HPDE6-E6E7 (cell line): ENCODE measurements at regions not wholly inside any gene's neighbourhood (a gene's known extent, or its start where the extent isn't known, plus 50 kb on each side); places are given as distances from the start of the nearest gene placed in this dataset.

Experiments used
- DNase-seq: peaks from one replicate; pipeline ENCODE4 v3.0.0; 2011; ENCODE audit warnings: missing footprints; ENCODE audit errors: extremely low spot score

DNA sequence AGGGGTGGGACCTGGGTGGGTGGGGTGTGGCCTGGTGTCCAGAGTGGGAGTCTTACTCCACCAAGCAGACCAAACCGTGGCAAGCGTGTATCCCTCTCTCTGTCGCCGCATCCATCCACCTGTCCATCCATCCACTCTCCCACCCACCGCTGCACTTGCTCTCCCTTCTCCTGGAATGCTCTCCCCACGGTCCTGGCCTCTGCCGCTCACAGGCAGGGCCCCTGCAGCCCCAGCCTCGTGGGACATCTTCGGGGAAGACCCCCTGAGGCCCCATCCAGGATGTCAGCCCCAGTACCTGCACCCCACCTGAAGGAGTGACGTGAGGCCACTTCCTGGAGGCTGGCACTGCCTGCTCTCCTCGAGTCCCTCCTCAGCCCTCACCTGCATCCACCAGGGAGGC lies 189.5 kb upstream of the GSE1 start:
- DNase-seq = no peak

DNA sequence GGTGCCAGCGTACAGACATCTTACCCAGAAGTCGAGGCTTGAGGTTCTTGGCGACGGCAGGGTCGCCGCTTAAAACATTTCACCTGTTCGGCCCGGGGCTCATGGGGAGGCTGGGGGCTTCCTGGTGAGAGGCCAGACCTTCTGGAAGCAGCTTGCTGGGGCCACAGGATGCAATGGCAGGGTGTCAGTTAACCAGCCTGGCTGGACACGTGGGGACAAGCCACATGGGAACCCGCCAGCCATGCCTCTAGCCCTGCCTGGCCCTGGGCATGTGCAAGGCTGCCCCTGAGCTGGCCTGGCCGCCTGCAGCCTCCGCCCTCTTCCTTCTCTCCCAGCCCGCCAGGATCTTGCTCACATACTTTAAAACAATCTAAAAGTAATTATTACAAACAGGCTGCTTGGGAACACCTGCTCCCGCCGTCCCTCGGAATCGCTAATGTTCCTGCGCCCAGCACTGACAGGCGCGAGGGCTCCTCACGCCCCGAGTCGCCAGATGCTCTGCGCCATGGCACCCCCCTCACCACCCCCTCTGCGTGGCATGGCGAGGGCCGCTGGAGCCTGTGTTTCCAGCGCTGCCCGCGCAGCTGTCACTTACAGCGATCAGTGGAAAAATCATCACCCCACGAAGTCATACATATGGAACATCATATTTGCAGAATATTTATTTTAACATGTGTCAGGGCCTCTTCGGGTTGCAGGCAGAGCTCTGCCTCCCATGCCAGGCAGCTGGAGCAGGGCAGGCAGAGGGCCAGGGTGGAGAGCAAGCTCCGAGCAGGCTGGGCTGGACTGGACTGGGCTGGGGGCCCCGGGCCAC lies 188.7 kb upstream of the GSE1 start:
- DNase-seq = no peak

DNA sequence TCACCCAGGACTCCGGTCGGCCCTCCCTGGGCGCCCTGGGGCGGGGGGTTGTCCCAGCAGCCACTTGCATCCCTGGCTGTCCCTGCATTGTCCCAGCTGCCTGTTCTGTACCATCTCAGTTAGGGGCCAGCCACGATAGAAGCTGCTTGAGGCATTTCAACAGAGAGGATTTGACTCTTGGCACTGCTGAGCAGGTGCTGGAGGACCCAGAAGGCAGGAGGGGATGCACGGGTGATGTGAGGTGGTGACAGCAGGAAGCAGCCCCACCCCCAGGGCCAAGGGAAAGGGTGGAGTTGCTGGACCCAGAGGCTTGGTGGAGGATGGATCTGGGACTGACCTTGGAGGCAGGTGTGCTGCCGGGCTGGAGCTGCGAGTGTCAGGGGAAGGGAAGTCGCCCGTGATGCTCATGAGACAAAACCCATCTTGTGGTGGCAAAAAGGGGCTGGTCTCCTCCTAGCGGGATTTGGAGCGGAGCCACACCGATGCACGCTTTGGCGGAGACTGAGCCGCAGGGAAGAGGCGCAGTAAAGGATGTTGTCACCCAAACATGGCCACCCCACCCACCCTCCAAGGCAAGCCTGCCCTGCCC lies 188.0 kb upstream of the GSE1 start:
- DNase-seq = no peak

DNA sequence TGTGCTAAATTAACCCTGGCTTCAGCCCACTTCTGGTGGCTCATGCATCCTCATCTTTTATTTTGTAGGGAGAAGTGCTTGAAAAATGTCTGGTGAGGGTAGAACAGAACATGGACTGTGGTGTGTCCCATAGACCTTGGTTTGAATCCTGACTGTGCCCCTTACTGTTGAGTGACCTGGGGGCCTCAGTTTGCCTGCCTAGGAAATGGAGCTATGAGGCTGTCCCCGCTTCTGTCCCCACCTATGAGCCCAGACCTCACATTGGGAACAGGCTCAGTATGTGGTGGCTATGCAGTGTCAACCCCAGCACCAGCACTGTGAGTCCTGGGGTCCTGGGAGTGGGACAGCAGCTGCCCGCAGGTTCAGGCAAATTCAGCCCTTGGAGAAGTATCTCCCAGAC lies 186.3 kb upstream of the GSE1 start:
- no peak for DNase-seq

DNA sequence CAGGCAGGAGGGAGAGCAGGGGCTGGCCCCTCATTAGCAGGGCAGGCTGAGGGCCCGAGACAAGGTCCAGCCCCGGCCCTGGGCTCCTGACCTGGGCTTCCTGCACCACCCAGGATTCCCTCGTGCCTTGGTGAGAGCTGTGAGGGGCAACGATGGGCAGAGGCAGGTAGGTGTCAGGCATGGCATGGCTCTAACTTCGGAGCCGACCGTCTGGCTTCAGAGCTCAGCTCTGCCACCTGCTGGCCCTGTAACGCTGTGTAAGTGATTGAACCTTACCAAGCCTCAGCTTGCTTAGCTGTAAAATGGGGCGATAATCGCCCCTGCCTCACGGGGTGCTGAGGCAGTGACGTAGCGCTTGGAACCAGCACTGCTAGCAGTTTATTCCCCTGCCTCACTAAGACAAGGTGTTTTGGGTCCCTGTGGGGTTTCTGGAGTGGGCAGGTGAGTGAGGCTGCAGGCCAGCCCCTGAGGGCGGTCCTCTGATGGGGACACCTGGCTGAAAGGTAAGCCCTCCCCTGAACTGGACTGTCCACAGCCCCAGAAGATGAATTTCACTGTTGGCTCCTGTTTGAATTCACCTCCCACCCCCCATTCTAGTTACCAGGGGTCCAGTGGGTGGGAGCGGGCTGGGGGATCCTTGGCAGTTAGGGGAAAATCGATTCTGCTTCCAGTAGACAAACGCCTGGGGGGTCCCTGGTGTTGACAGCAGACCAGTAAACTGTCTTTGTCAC lies 184.8 kb upstream of the GSE1 start:
- DNase-seq = no peak

DNA sequence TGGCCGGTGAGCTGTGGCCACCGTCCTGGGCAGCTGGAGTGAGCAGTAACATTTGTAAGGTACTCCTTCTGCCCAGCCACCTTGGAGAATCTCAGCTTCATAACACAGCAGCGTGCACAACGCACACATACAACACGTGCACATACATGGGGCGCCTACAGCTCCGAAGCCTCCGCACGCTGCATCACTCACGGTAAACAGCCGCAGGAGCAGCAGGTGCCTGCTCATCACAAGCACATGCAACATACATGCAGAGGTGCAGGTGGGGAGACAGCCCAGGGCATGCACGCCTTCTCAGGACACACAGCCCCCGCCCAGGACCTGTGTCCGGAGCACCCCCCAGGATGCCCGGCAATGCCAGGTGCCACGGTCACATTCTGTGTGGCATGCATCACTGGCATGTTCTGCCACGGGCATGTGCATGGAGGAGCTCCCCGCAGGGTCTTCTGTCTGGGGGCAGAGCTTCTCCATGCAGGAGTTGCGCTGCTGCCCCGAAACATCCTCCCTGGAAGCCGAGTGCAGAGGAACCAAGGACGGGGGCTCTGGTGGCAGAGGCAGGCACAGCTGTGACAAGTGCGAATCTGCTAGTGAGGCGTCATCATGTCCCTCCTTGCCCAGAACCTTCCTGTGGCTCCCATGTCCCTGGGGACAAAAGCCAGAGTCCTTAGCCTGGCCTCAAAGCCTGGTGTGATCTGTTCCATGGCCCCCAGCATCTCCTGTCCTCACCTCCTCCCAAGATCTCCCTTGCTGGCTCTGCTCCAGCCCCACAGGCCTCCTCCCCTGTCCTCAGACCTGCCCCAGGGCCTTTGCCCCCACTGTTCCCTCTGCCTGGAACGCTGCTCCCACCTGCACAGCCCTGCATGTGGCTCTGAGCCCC lies 184.0 kb upstream of the GSE1 start:
- DNase-seq = no peak

DNA sequence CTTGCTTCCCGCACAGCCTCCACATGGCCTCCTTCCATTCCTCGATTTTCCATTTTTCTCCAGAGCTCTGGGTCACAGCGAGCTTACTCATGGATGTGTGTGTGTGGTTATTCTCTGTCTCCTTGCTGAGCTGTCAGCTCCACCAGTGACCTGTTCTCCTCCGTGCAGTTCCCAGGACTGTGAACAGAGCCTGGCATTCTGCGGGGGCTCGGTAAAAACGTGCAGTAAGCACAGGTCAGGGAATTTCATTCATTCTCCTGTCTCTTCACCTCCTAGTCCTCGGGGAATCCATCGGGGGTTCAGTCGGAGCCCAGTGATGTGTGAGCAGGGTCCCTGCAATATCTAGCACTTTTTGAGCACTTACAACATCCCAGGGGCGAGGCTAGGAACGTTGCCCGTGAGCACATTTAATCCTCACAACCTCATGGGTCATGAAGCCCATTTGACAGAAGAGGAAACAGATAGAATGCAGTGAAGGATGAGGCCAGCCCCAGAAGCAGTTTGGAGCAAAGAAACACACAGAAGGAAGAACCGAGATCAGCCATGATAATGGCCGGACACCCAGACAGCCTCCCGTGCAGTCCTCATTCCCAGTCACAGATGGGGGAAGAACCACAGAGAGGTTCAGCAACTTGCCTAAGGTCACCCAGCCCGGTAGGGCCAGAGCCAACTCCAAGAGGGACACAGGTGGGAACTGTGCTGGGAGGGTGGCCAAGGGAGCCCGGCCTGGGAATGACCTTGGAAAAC lies 183.2 kb upstream of the GSE1 start:
- no peak for DNase-seq

DNA sequence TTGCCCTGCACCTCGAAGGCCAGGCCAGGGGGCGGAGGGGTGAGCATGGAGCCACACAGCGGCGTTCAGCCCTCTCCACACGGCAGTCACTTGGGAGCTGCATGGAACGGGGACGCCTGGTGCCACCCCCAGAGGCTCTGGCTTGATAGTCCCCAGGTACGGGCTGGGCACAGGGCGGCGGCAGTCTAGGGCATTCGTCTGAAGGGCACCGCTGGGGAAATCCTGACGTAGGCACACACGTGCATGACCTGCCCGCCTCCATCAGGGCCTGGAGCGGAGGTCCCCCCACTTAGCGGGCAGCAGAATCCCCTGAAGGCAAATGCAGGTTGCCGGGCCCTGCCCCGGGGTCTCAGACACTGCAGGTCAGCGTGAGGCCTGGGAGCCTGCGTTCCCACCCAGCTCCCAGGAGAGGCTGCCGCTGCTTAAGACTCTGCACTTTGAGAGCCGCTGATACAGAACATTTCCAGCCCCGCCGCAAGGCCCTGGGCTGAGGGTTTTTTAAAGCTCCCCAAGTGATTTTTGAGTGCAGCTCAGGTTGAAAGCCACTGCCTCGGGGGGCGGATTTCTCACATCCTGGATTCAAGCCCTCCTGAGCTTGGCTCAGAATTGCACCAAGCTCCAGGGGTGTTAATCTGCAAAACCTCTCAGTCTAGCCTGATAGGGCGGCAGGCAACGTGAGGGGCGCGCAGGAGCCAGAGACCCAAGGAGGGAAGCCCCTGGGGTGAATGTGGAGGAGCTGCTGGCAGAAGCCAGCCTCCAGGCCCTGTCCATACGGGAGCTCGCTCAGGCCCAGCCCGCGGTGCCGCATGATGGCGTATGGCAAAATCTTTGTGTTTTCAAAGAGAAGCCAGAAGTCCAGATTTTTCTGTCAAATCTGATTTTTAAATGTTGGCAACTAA lies 182.3 kb upstream of the GSE1 start:
- no peak for DNase-seq

DNA sequence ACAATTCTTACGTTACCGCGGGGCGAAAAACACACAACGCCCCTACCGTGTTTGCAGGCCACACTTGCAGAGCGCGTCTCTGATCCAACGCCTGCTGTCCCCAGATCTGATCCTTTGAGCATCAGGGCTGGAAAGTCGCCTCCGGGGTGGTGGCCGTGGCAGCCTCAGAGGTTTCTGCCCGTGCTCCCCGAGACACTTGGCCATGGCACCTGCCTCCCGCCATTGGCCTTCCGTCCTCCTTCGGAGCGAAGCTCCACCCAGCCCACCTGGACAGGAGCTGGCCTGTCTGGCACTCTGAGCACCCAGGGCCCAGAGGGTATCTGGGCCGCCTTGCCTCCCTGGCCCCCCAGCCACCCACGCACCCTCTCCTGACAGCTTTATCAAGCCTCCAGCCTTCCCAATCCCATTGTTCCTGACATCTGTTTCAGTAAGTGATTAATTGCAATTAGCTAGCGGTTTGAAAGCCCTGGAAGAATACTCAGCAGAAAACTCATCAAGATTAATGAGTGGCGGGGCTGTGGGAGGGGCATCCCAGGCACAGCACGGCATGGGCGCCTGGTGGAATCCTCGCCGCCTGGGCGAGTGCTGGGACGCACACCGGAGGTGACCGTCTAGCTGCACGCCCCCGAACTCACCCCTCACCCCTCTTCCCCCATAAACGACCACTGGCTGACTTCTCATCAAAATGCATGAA lies 181.5 kb upstream of the GSE1 start:
- DNase-seq = no peak

DNA sequence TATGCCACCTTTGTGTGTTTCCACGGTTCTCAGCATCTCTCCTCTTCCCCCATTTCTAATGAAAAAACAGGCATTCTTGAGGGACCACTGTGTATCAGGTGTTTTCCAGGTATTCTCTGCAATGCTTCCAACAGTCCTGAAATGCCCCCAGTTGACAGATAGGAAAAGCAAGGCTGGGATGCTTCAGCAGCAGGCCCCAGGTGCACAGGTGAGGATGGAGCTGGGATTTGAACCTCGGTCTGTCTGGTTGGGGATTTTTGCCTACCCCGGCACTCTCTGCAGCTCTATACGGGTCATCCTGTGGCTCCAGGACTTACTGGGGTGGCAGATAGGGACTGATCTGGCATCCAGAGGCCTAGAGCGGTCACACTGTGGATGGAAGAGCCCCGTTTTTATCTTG lies 180.5 kb upstream of the GSE1 start:
- DNase-seq = no peak

DNA sequence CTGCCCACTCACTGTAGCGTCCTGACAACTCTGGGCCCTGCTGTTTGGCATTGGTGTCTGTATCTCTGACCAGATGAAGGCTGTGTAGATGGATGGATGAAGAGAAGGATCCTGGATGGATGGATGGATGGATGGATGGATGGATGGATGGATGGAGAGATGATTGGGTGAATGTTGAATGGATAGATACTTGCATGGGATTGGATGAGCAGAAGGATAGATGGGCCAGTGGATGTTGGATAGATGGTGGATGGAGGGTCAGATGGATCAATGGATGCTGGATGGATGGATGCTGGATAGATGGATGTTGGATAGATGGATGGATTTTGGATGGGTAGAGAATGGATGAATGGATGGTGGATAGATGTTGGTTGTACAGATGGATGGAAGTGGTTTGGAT lies 179.6 kb upstream of the GSE1 start:
- no peak for DNase-seq

DNA sequence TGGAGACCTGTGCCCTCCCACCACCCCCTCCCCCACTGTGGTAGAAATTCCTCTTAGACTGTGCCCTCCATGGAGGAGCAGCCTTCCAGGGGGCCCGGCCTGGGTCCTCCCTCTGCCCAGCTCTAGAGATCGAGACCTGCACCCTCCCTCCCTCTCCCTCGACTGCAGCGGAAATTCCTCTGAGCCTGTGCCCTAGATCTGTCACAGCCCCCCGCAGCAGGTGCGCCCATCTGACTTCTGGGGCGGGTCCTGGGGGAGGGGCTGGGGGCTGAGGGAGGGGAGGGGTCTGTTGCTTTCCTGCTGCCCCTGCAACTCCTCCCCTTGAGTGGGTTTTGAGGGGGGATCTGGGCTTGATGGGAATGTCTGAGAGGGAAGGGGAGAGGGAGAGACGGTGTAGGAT lies 177.8 kb upstream of the GSE1 start:
- DNase-seq = no peak

DNA sequence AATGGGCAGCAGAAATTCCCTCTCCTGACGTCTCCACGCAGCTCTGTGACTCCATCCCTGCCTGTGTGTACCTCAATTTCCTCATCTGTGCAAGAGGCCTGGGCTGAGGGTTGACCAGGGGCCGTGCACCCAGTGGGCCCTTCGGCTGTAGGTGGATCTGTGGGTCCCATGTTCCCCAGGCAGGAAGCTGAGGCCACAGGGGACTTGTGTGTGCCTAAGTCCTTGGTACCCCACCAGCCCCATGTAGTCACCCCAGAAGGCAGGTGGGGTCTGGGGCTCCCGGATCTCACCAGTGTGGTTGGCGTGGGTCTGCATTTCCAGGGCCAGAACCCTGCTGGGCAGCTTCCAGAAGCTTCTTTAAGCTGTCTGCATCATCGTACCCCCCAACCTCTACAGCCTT lies 177.4 kb upstream of the GSE1 start:
- no peak for DNase-seq

DNA sequence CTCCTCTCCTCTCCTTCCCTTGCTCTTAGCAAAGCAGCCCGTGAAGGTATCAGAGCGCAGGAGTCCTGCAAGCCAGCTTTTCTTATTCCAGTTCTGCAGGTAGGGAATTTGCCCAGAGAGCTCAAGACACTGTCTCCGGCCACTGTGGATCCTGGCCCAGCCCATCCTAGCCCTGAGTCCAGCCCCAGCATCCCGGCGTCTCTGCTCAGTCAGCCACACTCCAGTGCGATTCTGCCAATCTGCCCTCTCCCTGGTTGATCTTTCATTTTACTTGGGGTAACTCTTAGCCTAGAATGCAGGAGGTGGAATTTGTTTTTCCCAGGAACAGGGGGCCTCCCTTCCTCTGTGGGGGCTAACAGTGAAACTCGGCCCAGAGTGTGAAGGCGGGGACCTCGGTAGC lies 176.9 kb upstream of the GSE1 start:
- no peak for DNase-seq

DNA sequence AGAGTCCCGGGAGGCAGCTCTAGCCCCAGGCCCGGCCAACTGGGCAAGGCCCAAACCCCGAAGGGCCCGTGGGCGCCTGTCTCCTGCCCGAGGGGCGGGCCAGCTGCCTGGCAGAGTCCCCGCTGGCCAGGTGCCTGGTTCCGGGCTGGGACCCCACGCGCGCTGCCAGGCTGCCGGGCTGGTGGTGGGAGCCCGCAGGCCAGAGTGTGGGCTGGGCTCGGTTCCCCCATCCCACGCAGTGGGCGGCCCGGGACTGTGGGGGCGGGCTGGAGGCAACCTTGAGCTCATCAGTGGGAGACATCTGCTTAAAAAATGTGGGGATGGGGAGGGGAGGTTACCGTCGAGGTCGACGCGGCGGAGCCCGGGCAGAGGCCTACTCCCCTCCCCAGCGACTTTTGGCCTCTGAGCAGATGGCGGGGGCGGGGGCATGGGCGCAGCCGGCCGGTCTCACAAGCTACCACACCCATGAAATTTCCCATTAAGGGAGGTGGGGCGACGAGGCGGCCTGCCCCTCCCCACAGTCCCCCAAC lies 176.4 kb upstream of the GSE1 start:
- DNase-seq = no peak

DNA sequence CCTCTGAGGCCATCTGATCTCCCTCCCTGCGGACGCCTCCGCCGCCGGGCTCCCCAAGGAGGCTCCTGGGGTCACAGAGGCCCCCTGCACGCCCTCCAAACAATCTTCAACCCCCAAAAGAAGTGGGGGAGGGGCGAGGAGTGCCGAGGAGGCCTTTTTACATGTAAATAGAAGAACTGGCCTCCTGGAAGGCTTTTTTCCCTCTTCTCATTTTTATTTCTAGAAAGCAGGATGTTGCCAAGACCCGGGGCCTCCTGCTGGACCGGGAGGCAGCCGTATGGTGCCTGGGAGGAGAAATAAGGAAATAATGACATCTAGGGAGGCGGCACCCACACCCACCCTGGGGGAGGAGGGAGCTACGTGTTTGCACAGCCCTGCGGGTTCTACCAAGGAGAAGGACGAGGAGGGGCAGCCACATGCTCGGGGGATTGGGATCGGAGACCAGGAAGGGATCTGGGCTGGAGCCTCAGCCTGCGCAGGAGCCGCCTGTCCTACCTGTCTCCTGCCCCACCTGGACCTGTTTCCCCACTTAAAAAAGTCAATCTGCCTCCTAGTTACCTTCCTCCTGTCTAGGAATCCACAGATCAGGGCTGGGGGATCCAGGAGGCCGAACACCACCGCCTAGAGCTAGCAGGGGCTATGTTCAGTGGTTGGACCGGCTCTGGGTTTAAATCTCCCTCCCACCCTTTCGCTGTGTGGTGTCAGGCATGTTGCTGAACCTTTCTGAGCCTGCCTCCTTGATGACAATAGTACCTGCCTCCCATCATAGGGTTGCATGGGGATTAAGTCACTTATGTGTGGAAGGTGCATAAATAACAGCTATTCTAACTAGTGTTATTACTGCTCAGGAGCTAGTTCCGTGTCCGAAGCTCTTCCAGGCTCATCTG lies 175.7 kb upstream of the GSE1 start:
- no peak for DNase-seq

DNA sequence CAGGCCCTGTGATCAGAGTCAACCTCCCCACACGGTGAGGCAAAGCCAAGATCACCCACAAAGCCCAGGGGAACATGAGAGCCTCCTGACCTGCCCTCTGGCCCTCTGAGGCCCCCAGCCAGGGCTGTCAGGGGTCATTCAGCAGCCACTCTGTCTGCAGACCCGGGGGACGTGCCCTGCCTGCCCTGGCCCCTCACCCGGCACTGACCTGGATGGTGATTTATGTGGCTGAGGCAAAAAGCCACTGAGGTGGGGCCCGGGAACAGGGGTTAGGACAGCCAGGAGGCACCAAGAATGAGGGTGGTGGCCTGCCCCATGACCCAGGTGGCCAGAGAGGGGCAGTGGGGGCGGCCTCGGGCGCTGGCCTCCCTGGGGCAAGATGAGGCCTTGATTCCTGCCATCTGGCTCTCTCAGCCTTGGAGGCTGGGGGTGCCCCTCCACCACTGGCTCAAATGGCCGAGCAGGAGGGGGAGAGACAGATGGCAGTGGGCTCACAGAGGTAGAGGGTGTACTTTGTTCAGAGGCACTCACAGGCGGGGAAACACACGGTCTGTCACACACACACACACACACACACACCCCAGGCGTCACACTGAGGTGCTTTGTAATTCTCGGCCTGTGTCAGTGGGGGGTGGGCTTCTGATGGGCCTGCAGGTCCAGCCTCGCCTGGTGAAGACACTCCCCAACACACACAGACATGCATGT lies 174.0 kb upstream of the GSE1 start:
- DNase-seq = no peak

DNA sequence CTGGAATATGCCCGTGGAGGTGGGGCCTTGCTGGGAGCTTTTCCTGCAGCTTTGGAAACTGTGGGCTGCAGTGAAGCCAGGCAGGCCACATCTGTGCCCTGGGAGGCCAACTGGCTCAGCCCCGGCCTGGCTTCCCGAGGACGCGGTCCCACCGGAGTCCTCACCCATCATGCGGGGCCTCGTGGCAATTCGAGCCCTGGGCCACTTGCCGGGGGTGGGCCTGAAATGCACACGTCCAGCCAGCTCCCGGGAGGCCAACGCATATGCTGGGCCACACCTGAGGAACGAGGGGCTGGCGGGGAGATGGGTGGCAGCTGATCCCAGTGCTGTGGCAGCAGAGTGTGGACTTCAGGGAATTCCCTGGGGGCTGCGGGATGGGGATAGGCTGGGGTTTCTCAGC lies 172.4 kb upstream of the GSE1 start:
- no peak for DNase-seq
